Sigmoid colon (tissue), 6 donors: ENCODE measurements at regions not wholly inside any gene's neighbourhood (a gene's known extent, or its start where the extent isn't known, plus 50 kb on each side); places are given as distances from the start of the nearest gene placed in this dataset.

ENCODE experiments used
- DNase-seq: peaks from one replicate; pipeline ENCODE4 v3.0.0-alpha.2; 2019
- H3K27ac ChIP-seq, 4 donors: fragments of 200-600 bp; sonication (generic); one replicate each; pipeline ENCODE4 v1.5.1; 2016 to 2019; ENCODE audit warnings: mild to moderate bottlenecking in 1 of 4
- H3K27me3 ChIP-seq, 3 donors: fragments of 200-600 bp; sonication (generic); one replicate each; pipeline ENCODE4 v1.5.1; 2019; ENCODE audit warnings: mild to moderate bottlenecking in 1 of 3
- H3K36me3 ChIP-seq, 4 donors: fragments of 200-600 bp; sonication (generic); one replicate each; pipeline ENCODE4 v1.5.1; 2016 to 2019
- H3K4me1 ChIP-seq, 4 donors: fragments of 200-600 bp; sonication (generic); one replicate each; pipeline ENCODE4 v1.5.1; 2017 to 2019
- H3K4me3 ChIP-seq, 4 donors: fragments of 200-600 bp; sonication (generic); one replicate each; pipeline ENCODE4 v1.5.1; 2017 to 2019; ENCODE audit warnings: mild to moderate bottlenecking in 2 of 4, moderate library complexity in 1 of 4
- H3K9me3 ChIP-seq, 4 donors: fragments of 200-600 bp in 3 of 4; sonication (generic) in 3 of 4; one replicate each; pipeline versions ENCODE4 v1.5.1 to v1.6.1; 2013 to 2019
- CTCF ChIP-seq, 4 experiments: fragments of 450-650 bp in 3 of 4; fragments of 200-600 bp in 1 of 4; IDR thresholded peaks; one replicate each; pipeline ENCODE4 v1.5.1; 2016 to 2019; ENCODE audit warnings: antibody characterized with exemption in 4 of 4, mild to moderate bottlenecking in 3 of 4, moderate library complexity in 2 of 4
- EP300 ChIP-seq, 4 donors: sonication (generic); formaldehyde crosslinking; IDR thresholded peaks; one replicate each; pipeline ENCODE4 v1.6.1; 2017; ENCODE audit warnings: antibody characterized with exemption in 4 of 4
- POLR2A ChIP-seq, 2 donors: fragments of 450-650 bp; IDR thresholded peaks; one replicate each; pipeline ENCODE4 v1.6.1; 2016; ENCODE audit warnings: antibody characterized with exemption in 2 of 2, mild to moderate bottlenecking in 2 of 2, moderate library complexity in 2 of 2
- POLR2AphosphoS5 ChIP-seq, 4 donors: sonication (generic); formaldehyde crosslinking; IDR thresholded peaks; one replicate each; pipeline ENCODE4 v1.6.1; 2017; ENCODE audit warnings: antibody characterized with exemption in 4 of 4
- WGBS, 2 donors: extraction: QIAGEN DNeasy Blood & Tissue Kit; methylation state at CpG; one replicate each; pipeline ENCODE4 v1.1.7; 2013; 5-methylcytosine and 5-hydroxymethylcytosine counted together
- intact Hi-C: fragments of 100-400 bp; cut with DNase I; formaldehyde crosslinking; loops from one replicate; pipeline ENCODE4 v1.15.1; 2023
- donor health status: healthy with polysubstance abuse.
- donor health status: healthy.

- intact Hi-C loops = no loop called here
- WGBS, 2 donors = 91 to 93% methylated on average over 3 of the region's 3 CpGs
- Histone ChIP-seq H3K4me3 (no peak overlapping the region), H3K27ac (no peak overlapping the region), H3K9me3 (peaks cover 0 to 3% (median under 1%) of the 10 kb centered on the region in 4 donors), H3K36me3 (no peaks in the 10 kb centered on the region), H3K4me1 (peaks cover 0 to 11% (median 5%) of the 10 kb centered on the region in 4 donors), H3K27me3 (peaks cover 0 to 9% (median 3%) of the 10 kb centered on the region in 3 donors)
- no peak for DNase-seq
- no peak for TF ChIP-seq POLR2A (IDR thresholded peaks at IDR 0.05)
- no peak for TF ChIP-seq CTCF (IDR thresholded peaks at IDR 0.05)
- no peak for TF ChIP-seq POLR2AphosphoS5 (IDR thresholded peaks at IDR 0.05)
- TF ChIP-seq EP300 (IDR thresholded peaks at IDR 0.05) = no peak
These were observed 130.1 kb downstream of the MN1 start for GRCh38 chr22:27671413-27671935.

- TF ChIP-seq CTCF (IDR thresholded peaks at IDR 0.05) (no peak), POLR2A (IDR thresholded peaks at IDR 0.05) (no peak), POLR2AphosphoS5 (IDR thresholded peaks at IDR 0.05) (no peak), EP300 (IDR thresholded peaks at IDR 0.05) (no peak)
- H3K27ac ChIP-seq = no peak overlapping the region
- no peak for DNase-seq
- H3K4me1 ChIP-seq = peaks cover 0 to 11% (median 5%) of the 10 kb centered on the region in 4 donors
- intact Hi-C loops = no loop called here
- no peaks in the 10 kb centered on the region for H3K9me3 ChIP-seq
- no peaks in the 10 kb centered on the region for H3K36me3 ChIP-seq
- no peak overlapping the region for H3K4me3 ChIP-seq
- 84 to 94% methylated on average over 9 of the region's 9 CpGs for WGBS, 2 donors
- peaks cover 0 to 9% (median 3%) of the 10 kb centered on the region in 3 donors for H3K27me3 ChIP-seq
These were observed 128.7 kb downstream of the MN1 start for GRCh38 chr22:27672721-27673418.

- intact Hi-C loops = no loop called here
- DNase-seq = no peak
- no peaks in the 10 kb centered on the region for H3K36me3 ChIP-seq
- no peak overlapping the region for H3K4me3 ChIP-seq
- peaks cover 0 to 11% (median 5%) of the 10 kb centered on the region in 4 donors for H3K4me1 ChIP-seq
- TF ChIP-seq POLR2AphosphoS5 (IDR thresholded peaks at IDR 0.05) = no peak
- no peak for TF ChIP-seq CTCF (IDR thresholded peaks at IDR 0.05)
- no peak for TF ChIP-seq POLR2A (IDR thresholded peaks at IDR 0.05)
- no peak for TF ChIP-seq EP300 (IDR thresholded peaks at IDR 0.05)
- no peak overlapping the region for H3K27ac ChIP-seq
- peaks cover 0 to 9% (median 3%) of the 10 kb centered on the region in 3 donors for H3K27me3 ChIP-seq
- H3K9me3 ChIP-seq = no peaks in the 10 kb centered on the region
- WGBS, 2 donors = 9 to 35% methylated on average over 15 of the region's 15 CpGs
These were observed 127.7 kb downstream of the MN1 start for GRCh38 chr22:27673839-27674238.

- TF ChIP-seq POLR2A (IDR thresholded peaks at IDR 0.05) = no peak
- no peak for TF ChIP-seq CTCF (IDR thresholded peaks at IDR 0.05)
- no peak for TF ChIP-seq POLR2AphosphoS5 (IDR thresholded peaks at IDR 0.05)
- TF ChIP-seq EP300 (IDR thresholded peaks at IDR 0.05) = no peak
- intact Hi-C loops = no loop called here
These were observed 127.2 kb downstream of the MN1 start for GRCh38 chr22:27674261-27674923.

More at GRCh38 chr22:27674261-27674923, 127.2 kb downstream of the MN1 start:
- H3K36me3 ChIP-seq = no peaks in the 10 kb centered on the region
- H3K9me3 ChIP-seq = no peaks in the 10 kb centered on the region
- 37 to 44% methylated on average over 4 of the region's 4 CpGs for WGBS, 2 donors
- no peak for DNase-seq
- H3K4me3 ChIP-seq = no peak overlapping the region
- peaks cover 0 to 9% (median 3%) of the 10 kb centered on the region in 3 donors for H3K27me3 ChIP-seq
- no peak overlapping the region for H3K27ac ChIP-seq
- peaks cover 0 to 11% (median 5%) of the 10 kb centered on the region in 4 donors for H3K4me1 ChIP-seq
